ENCODE measurements at regions not wholly inside any gene's neighbourhood (a gene's known extent, or its start where the extent isn't known, plus 50 kb on each side); places are given as distances from the start of the nearest gene placed in this dataset.
"Not testable (repeated sequence)": the region's sequence is repeated elsewhere in the genome, so short reads cannot be mapped to it uniquely, and the experiment has no call there.

DNA sequence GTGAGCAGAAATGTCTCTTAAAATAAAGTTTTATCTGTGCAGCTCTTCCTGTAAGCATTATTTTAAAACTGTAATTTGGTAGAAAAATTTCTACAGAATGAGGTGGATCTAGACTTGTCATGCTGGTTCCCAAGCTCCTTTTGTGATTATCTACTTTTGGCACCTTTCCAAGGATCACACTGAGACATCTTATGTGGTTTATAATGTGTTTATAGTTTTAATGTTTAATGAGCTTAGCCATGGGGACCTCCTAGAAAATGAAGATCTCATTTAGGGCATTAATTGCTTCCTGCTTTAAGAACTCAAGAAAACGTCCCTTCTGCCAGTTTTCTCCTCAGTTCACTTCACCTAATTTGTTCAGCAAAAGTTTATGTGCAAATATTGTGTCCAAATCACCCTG, 468.4 kb downstream of the SUCLG1 start:
- no peak for DNase-seq (ENCODE audit: low read depth in 2 of 2)
- TF ChIP-seq, protein P1, sequence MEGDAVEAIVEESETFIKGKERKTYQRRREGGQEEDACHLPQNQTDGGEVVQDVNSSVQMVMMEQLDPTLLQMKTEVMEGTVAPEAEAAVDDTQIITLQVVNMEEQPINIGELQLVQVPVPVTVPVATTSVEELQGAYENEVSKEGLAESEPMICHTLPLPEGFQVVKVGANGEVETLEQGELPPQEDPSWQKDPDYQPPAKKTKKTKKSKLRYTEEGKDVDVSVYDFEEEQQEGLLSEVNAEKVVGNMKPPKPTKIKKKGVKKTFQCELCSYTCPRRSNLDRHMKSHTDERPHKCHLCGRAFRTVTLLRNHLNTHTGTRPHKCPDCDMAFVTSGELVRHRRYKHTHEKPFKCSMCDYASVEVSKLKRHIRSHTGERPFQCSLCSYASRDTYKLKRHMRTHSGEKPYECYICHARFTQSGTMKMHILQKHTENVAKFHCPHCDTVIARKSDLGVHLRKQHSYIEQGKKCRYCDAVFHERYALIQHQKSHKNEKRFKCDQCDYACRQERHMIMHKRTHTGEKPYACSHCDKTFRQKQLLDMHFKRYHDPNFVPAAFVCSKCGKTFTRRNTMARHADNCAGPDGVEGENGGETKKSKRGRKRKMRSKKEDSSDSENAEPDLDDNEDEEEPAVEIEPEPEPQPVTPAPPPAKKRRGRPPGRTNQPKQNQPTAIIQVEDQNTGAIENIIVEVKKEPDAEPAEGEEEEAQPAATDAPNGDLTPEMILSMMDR (conservative IDR thresholded peaks at IDR 0.05 in 1 of 2, IDR thresholded peaks at IDR 0.05 in 1 of 2; ENCODE audit: low read depth in 1 of 2, low read length in 2 of 2) = no peak
- TF ChIP-seq EZH2 (IDR thresholded peaks at IDR 0.05; ENCODE audit: low read length, missing control alignments) = no peak
- Histone ChIP-seq H3K4me1 (ENCODE audit: control insufficient read depth, extremely low read depth, insufficient read depth, low read length) (no peaks in the 10 kb centered on the region), H3K4me2 (ENCODE audit: extremely low read depth, insufficient read depth, low read length) (no peak overlapping the region), H3K79me2 (ENCODE audit: control insufficient read depth, insufficient read depth, low read length) (no peaks in the 10 kb centered on the region), H3K9ac (ENCODE audit: insufficient read depth, low read length) (no peak overlapping the region), H3K9me3 (ENCODE audit: control insufficient read depth, insufficient read depth, low read depth, low read length) (no peaks in the 10 kb centered on the region), H4K20me1 (ENCODE audit: control insufficient read depth, extremely low read depth, insufficient read depth, low read length) (no peaks in the 10 kb centered on the region), H3K27ac (ENCODE audit: insufficient read depth, low read length) (no peak overlapping the region), H3K36me3 (ENCODE audit: control insufficient read depth, insufficient read depth, low read length) (no peaks in the 10 kb centered on the region), H3K27me3 (ENCODE audit: control insufficient read depth, insufficient read depth, low read length) (no peaks in the 10 kb centered on the region), H2AFZ (ENCODE audit: low read length) (no peak overlapping the region), H3K4me3 (replicated peaks in 1 of 4; ENCODE audit: control extremely low read depth in 1 of 4, insufficient read depth in 1 of 4, low read depth in 3 of 4, low read length in 4 of 4) (no peak overlapping the region)

DNA sequence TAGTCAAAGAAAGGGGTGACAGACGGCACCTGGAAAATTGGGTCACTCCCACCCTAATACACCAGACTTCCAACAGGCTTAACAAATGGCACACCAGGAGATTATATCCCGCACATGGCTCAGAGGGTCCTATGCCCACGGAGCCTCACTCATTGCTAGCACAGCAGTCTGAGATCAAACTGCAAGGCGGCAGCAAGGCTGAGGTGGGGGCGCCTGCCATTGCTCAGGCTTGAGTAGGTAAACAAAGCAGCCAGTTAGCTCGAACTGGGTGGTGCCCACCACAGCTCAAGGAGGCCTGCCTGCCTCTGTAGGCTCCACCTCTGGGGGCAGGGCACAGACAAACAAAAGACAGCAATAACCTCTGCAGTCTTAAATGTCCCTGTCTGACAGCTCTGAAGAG, 482.5 kb downstream of the SUCLG1 start:
- H3K9me3 ChIP-seq (ENCODE audit: control insufficient read depth, insufficient read depth, low read depth, low read length); H3K79me2 ChIP-seq (ENCODE audit: control insufficient read depth, insufficient read depth, low read length); H3K9ac ChIP-seq (ENCODE audit: insufficient read depth, low read length); H3K4me2 ChIP-seq (ENCODE audit: extremely low read depth, insufficient read depth, low read length); H3K27me3 ChIP-seq (ENCODE audit: control insufficient read depth, insufficient read depth, low read length); H3K27ac ChIP-seq (ENCODE audit: insufficient read depth, low read length); H3K4me3 ChIP-seq (replicated peaks in 1 of 4; ENCODE audit: control extremely low read depth in 1 of 4, insufficient read depth in 1 of 4, low read depth in 3 of 4, low read length in 4 of 4); DNase-seq (ENCODE audit: low read depth in 2 of 2); H2AFZ ChIP-seq (ENCODE audit: low read length); H4K20me1 ChIP-seq (ENCODE audit: control insufficient read depth, extremely low read depth, insufficient read depth, low read length); H3K36me3 ChIP-seq (ENCODE audit: control insufficient read depth, insufficient read depth, low read length); H3K4me1 ChIP-seq (ENCODE audit: control insufficient read depth, extremely low read depth, insufficient read depth, low read length): not testable (repeated sequence)

DNA sequence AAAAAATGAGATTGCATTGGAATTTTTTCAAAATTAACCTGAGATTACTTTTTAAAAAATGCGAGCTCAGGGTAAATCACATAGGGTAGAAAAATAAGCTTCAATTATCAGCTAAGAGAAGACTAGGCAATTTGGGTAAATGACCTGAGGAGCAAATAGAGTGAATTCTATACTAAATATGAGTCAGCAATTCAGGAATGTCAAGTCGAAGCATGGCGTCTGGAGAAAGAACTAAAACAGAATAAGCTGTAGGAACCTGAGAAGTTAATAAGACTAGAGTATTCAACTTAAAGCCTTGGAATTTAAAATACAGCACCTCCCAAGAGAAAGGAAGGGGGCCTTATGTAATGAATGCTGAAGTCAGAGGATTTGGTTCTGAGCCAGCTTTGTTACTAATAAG, 487.0 kb downstream of the SUCLG1 start:
- Histone ChIP-seq H2AFZ (ENCODE audit: low read length) (no peak overlapping the region), H3K9ac (ENCODE audit: insufficient read depth, low read length) (no peak overlapping the region), H3K4me2 (ENCODE audit: extremely low read depth, insufficient read depth, low read length) (no peak overlapping the region)

More for the DNA sequence above, 487.0 kb downstream of the SUCLG1 start:
- H3K27ac ChIP-seq (ENCODE audit: insufficient read depth, low read length) = no peak overlapping the region
- no peak for DNase-seq (ENCODE audit: low read depth in 2 of 2)
- TF ChIP-seq, protein P1 (conservative IDR thresholded peaks at IDR 0.05 in 1 of 2, IDR thresholded peaks at IDR 0.05 in 1 of 2; ENCODE audit: low read depth in 1 of 2, low read length in 2 of 2) = no peak
- TF ChIP-seq EZH2 (IDR thresholded peaks at IDR 0.05; ENCODE audit: low read length, missing control alignments) = no peak
- no peaks in the 10 kb centered on the region for H3K4me1 ChIP-seq (ENCODE audit: control insufficient read depth, extremely low read depth, insufficient read depth, low read length)
- H3K9me3 ChIP-seq (ENCODE audit: control insufficient read depth, insufficient read depth, low read depth, low read length) = no peaks in the 10 kb centered on the region
- no peaks in the 10 kb centered on the region for H3K36me3 ChIP-seq (ENCODE audit: control insufficient read depth, insufficient read depth, low read length)
- no peaks in the 10 kb centered on the region for H3K79me2 ChIP-seq (ENCODE audit: control insufficient read depth, insufficient read depth, low read length)
- H4K20me1 ChIP-seq (ENCODE audit: control insufficient read depth, extremely low read depth, insufficient read depth, low read length) = no peaks in the 10 kb centered on the region
- no peak overlapping the region for H3K4me3 ChIP-seq (replicated peaks in 1 of 4; ENCODE audit: control extremely low read depth in 1 of 4, insufficient read depth in 1 of 4, low read depth in 3 of 4, low read length in 4 of 4)
- no peaks in the 10 kb centered on the region for H3K27me3 ChIP-seq (ENCODE audit: control insufficient read depth, insufficient read depth, low read length)

Measured in fibroblast of lung (primary cell).